Mucosa of gallbladder (tissue), 1 donor: ENCODE measurements at regions not wholly inside any gene's neighbourhood (a gene's known extent, or its start where the extent isn't known, plus 50 kb on each side); places are given as distances from the start of the nearest gene placed in this dataset.

Experiments used
- DNase-seq: peaks from one replicate; pipeline ENCODE4 v3.0.0-alpha.2; 2020; ENCODE audit warnings: low spot score
- donor health status: DM: no; HTN: no; CAD: no.

DNA sequence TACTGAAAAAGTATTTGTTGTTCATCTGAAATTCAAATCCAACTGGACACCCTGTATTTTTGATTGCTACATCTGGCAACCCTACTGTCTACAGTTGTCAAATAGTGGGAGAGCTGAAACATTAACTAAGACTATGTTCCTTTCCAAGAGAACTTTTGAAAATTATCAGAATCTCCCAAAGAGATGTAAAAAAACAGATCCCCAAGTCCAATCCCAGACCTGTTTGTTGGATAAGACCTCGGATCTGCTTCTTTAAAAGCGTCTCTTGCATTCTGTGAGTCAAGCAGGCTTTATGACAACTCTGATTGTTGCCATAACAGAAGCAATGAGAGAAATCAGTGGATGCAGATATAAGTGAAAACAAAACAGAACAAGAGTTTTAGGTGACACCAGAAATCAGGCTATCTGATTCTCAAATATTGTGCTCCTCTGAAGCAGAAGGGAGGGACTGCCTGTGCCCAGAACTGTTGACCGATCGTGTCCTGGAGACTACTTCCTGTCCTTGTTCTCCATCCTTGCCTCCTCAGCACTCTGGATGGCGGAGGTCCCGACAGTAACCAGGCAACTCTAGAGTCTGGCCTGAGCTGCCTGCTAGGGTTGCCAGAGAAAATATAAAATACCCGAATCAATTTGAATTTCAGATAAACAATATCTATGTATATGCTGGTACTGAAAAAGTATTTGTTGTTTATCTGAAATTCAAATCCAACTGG, 853.8 kb downstream of the MAFB start:
- no peak for DNase-seq

DNA sequence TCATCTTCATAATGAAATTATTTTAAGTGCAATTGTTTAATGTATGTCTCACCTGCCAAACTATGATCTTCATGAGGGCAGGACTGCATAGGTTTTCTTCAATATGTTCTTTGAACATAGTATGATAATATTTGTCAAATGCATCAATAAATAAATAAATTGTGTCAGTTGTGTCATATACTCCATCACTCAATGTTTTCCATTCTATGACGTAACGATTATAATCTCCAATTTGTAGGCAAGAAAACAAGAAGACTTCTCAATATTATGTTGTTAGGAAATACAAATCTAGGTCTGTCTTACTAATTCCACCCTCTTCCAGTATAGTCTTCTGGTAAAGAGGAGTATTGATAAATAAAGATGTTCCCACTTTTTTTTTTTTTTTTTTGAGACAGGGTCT, 858.1 kb downstream of the MAFB start:
- DNase-seq: no peak

DNA sequence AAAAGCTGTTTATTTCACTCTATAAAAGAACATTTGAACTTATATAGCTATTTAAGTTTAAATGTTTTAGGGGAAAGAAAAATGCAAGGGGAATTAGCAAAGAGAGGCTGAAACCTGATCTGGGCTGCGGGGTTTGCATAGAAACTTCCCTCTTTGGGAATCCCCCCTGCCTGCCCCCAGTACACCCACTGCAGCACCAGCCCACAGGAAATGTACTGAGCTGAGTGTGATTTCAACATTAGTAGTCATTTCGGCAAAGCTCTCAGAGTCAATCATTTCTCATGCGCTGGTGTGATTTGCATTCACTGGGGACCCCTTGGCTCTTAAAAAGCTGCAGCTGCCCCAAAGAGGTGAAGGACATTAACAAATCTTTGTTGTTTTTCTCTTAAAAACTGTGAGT, 859.4 kb downstream of the MAFB start:
- no peak for DNase-seq

DNA sequence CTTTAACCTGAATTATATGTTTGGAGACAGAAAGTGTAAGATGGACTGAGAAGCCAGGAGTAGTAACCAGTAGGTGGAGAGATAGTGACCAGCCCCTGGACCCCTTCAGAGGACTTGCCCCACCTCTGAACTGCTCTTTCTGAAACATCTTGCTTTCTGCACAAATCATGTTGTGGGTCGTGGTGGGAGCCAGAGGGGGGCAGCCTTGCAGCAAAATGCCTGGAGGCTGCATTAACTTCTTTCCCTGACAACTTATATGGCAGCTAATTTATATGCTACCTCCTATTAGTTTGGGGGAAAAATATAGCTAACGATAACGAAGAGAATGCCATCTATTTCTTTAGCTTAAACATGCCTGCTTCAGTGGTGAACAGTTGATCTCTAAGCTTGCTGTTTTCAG, 859.8 kb downstream of the MAFB start:
- no peak for DNase-seq

GRCh38 chr20:39825950-39826349, 863.1 kb downstream of the MAFB start:
- DNase-seq: no peak

DNA sequence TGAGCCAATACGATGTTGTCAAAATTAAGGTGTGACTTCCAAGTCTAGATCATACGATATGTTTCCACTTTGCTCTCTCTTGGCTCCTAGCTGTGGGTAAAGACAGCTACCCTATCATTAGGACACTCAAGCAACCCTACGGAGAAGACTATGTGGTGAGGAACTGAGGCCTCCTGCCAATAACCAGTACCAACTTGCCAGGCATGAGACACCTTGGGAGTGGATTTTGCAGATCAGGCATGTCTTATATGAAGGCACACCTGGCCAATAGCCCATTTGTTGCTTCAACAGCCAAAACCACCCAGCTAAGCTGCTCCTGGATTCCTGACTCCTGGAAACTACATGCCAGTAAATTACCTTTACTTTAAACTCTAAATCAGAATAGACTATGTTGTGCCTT, 863.4 kb downstream of the DHX35 start:
- no peak for DNase-seq

- peak; percentile 56 for DNase-seq
Measured at GRCh38 chr20:39823224-39823623, 861.1 kb downstream of the DHX35 start.

GRCh38 chr20:39822667-39823066, 860.5 kb downstream of the DHX35 start:
- no peak for DNase-seq

DNA sequence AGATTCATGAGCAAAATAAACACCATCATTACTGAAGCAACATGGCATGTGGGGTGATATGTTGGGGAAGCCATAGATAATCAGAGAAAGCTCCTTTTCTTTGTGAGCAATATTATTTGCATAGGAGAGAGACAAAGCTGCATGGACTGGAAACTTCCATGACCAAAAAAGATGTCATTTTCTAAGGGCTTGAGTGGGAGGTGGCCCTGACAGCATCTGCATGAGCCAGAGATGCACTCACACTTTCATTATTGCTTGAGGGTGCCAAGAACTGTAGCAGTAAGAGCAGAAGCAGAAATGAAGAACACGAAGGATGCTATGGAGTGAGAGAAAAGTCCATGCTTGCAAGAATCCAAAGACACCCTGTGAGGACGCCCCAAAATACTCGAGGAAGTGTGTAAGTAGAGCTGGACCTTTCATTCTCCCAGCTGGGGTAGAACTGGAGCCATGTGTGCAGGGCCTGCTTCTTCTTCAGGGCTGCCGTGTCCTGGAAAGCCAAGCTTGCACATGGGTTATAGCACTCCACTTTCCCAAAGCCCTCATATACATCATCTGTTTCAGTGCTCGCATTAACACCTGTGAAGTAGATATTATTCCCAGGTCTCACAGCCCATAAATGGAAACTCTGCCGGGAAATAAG, 851.2 kb downstream of the DHX35 start:
- DNase-seq: no peak

DNA sequence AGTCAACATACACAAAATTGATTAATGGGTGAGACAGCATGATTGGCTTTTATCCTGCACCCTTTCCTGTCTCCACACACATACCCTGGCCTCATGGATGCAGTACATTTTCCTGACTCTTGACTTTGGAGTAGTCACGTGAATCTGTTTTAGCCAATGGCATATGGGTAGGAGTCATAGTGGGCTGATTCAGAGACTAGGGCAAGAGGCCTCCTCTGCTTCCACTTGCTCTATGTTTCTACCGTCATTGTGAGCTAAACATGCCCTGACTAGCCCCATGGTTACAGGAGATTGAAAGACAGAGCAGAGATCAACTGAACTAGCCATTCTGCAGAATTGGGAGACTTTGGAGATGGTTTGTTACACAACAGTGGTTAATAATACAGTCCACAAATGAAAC, 850.0 kb downstream of the DHX35 start:
- no peak for DNase-seq

GRCh38 chr20:39810309-39810708, 848.2 kb downstream of the DHX35 start:
- DNase-seq: no peak

DNA sequence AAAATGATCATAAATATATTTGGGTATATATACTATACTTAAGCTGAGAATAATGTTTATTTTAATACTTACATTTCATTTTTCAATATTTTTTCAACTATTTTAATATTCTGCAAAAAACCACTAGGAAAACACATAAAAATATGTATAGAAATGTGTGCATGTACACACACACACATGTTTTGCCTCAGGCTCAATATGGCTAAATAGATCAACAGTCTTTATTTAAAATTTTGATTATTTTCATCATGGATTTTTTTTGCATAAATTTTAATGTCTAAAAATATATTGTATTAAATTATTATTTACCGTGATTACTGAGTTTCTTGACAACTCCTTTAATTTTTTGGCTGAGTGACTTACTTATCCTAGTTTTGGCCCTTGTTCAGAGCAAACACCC, 846.5 kb downstream of the DHX35 start:
- DNase-seq: no peak

- peak; percentile 14 for DNase-seq
Measured at GRCh38 chr20:39800548-39800947, 838.4 kb downstream of the DHX35 start.

DNA sequence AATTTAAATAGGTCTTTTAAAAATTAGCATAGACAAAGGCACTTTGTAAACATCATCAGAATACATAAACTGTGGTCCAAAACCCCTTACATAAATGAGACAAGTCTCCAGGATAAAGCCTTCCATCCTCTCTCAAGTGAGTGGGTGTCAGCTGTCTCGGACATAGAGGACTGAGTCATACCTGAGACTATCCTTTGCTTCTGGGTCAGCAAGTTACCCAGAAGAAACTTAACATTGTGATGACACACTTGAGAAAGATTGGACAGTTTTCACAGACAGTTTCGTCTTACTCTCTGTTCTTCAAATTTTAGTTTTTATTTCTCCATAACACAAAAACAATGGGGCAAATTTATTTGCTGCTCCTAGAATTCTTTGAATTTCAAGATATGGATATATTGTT, 838.0 kb downstream of the DHX35 start:
- DNase-seq: no peak

- no peak for DNase-seq
Measured at GRCh38 chr20:39799366-39799965, 837.3 kb downstream of the DHX35 start.

GRCh38 chr20:39795401-39796272, 833.5 kb downstream of the DHX35 start:
- no peak for DNase-seq

GRCh38 chr20:39792334-39792733, 830.2 kb downstream of the DHX35 start:
- DNase-seq: no peak

DNA sequence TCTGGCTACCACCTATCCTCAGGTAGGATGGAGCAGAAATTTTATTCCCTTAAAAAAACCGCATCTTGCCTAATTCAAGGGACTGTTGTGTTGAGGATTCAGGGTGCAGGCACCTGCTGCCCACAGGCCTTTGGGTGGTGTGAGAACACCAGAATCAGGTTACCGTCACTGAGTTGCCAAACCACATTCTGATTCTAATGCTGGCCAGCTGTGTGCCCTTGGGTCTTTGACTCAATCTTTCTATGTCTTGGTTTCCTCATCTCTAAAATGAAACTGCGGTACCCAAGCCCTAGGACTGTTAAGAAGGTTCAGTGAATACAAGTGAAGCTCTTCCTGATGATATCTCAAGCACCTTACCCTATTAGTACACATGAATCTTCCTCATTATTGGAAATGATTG, 827.3 kb downstream of the DHX35 start:
- DNase-seq: no peak

GRCh38 chr20:39785252-39785917, 823.2 kb downstream of the DHX35 start:
- no peak for DNase-seq

DNA sequence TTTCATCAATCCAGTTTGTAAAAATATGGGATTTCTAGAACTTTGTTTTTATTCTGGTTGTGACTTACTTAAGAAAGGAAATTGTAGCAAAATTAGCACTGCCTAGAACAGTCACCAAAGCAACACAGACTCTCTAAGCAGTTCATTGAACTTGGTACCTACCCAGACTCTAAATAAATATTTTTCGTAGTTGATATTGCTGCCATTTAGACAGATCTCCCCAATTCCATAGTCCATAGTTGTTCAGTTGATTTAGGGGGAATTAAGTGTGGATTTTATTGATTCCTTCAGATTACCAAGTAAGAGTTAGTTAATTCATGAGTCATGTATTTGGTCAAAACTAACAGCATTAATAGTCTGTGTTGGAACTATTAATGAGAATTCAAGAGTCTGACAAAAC, 822.5 kb downstream of the DHX35 start:
- DNase-seq: no peak

DNA sequence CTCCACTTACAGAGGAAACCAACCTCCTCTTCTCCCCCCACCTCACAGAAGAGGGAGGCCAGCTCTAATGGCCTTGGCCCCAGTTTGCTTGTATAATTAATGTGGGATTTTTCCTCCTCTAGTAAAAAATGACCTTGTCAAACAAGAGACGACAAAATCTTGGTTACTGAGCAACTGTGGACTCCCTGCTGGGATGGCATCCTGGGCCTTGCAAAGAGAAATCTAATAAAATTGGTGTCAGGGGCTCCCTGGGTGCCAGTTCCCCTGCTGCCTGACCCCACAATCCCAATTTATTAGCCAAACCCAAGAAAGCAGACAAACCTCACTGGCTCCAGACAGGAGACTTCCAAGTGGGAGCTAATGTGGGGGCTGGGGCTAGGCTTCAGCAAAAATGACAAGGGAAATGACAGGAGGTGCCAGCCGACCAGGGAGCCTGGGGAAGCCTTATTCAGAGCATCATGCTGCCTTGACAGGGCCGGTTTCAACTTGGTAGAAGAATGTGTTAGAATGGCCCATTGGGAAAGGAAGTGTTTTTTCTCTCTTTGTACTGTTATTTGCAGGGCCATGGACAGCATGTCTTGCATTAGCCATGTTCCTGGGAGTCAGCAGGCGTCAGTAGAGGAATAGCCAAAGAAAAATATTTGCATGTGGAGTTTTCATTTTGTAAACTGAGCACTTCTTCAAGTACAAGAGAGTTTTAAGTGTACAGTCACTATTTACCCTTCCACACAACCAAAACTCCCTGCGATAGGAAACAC, 816.9 kb downstream of the DHX35 start:
- DNase-seq: no peak
